Hematopoietic multipotent progenitor cell treated with erythropoietin and hydrocortisone succinate and interleukin-3 and kit ligand, for 17 days (in vitro differentiated cells): ENCODE measurements at regions not wholly inside any gene's neighbourhood (a gene's known extent, or its start where the extent isn't known, plus 50 kb on each side); places are given as distances from the start of the nearest gene placed in this dataset.

Source experiments
- DNase-seq: peaks from one replicate; pipeline ENCODE4 v3.0.0-alpha.2; 2015; ENCODE audit warnings: low spot score

- no peak for DNase-seq
Observed at GRCh38 chr7:106606120-106606519, 54.8 kb downstream of the CCDC71L start.

GRCh38 chr7:106604971-106605370 is 56.0 kb downstream of the CCDC71L start:
- DNase-seq, result no peak

GRCh38 chr7:106604303-106604924 is 56.5 kb downstream of the CCDC71L start:
- DNase-seq, result no peak

- no peak for DNase-seq
Observed at GRCh38 chr7:106603346-106603745, 57.6 kb downstream of the CCDC71L start.

- no peak for DNase-seq
Observed at GRCh38 chr7:106602062-106602461, 58.9 kb downstream of the CCDC71L start.

GRCh38 chr7:106600569-106601373 is 60.2 kb downstream of the CCDC71L start:
- no peak for DNase-seq

DNA sequence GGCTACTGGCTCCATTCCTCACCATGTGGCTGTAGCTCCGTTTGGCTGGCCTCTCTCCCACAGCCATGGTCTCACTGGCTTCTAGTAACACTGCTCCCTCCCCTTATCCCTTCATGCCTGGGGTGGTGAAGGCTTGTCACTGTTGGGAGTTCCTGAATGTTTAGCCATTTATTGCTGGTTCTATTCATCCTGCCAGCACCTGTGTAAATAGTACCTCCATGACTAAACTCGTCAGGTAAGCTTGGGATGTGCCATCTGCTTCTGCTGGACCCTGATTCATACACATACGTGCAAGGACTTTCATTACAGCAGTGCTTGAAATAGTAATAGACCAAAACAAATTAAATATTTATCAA is 61.6 kb downstream of the CCDC71L start:
- no peak for DNase-seq

DNA sequence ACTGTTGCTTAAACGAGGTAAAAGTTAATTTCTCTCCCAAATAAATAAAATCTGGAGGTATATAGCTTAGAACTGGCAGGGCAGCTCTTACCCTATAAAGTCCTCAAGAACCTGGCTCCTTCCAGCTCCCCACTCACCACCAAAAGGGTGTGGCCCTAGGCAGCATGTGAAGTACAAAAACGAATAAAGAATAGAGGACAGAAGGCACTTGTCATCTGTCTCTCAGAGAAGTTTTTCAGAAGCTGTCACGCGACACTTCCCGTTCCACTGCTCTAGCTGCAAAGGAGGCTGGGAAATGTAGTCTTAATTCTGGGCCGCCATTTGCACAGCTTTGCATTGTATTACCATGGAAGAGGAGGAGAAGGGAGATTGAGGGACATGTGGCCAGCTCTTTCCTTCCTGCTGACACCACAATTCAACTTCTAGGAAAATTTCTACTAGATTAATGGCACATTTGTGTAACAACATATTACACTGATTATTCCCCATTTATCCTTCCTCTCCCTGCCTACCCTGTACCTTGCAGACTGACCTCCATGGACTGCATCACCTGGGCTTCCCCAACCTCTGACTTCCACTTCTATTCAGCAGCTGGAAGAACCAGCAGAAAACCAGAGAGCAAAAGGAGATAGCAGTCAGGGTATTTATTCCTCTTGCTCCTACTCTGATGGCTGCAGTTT is 62.2 kb downstream of the CCDC71L start:
- peak; percentile 57 for DNase-seq

DNA sequence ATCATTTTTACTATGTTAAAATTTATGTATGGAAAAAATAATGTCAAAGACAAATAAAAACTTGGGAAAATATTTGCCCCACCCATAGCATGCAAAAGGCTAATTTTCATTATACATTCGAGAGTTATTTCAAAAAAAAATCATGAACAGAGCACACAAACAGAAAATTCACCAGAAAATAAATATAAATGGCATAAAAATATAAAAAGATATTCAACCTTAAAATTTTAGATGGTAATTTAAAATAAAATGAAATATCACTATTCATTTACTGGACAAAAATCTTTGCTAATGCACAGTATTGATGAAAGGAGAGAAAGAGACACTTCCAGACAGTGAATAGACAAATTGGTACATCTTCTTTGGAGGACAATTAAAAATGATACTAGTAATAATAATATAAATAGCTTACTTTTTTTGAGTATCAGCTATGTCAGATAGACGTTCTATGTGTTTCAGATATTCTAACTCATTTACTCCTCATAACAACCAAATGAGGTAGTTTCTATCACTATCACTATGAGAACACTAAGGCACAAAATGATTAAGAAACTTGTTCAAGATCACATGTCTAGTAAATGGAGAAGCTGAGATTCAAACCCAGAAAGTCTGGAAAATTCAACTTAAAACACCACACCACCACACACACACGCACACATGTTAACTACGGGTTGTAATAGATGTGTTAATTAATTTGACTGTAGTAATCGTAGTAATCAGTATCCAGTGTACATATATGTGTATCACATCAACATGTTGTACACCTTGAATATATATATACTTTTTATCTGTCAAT is 63.0 kb downstream of the CCDC71L start:
- DNase-seq, result no peak

GRCh38 chr7:106597014-106597413 is 63.9 kb downstream of the CCDC71L start:
- DNase-seq, result no peak

- DNase-seq, result no peak
Observed at GRCh38 chr7:106595922-106596321, 65.0 kb downstream of the CCDC71L start.

GRCh38 chr7:106593028-106593417 is 67.9 kb downstream of the CCDC71L start:
- no peak for DNase-seq

- no peak for DNase-seq
Observed at GRCh38 chr7:106592282-106593027, 68.5 kb downstream of the CCDC71L start.

DNA sequence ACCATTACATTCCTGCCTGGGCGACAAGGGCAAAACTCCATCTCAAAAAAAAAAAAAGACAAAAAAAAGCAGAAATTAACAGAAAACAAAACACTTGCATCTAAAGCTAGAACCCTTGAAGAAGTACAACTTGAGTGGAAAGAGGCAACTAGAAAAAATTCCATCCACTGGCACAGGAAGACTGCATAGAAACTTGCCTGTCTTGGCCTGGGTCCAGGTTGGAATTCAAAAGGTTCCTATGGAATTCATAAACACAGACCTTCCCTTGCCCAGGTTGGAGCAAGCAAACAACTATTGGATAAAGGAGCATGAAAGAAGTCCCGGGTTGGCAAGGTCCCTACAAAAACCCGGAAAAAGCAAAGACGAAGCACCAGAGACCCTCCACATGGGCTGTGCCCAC is 69.8 kb downstream of the CCDC71L start:
- no peak for DNase-seq

- DNase-seq, result no peak
Observed at GRCh38 chr7:106590209-106590816, 70.6 kb downstream of the CCDC71L start.

DNA sequence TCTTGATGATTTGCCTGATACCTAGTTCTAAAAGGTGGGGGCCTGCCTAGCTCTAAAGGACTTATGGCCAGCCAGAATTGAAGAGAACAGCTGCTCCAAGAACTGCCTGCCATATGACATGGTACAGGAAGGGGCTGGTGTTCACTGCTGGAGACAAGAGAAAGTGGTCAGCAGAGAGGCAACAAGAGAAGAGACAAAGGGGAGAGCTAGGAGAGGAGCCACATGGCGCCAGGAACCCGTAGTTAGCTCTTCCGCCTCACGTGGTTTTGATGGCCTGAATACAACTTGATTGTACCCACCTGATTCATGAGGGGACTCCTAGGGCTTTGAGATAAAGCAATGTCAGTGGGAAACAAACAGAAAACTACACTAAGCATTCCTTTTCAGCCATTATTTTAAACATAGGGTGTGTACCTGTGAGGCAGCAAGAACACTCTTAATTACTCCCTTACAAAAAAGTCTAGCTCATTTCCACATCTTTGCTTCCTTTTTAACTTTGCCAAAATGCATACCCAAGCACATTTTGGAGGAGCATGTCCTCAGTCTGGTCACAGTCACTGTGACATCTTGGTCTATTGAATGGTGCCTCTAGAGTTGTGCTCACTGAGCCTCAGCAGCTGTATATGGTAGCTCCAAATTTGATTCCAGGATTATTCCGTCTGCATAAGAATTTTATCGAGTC is 71.6 kb downstream of the CCDC71L start:
- DNase-seq, result no peak

- DNase-seq, result no peak
Observed at GRCh38 chr7:106588422-106589197, 72.3 kb downstream of the CCDC71L start.

DNA sequence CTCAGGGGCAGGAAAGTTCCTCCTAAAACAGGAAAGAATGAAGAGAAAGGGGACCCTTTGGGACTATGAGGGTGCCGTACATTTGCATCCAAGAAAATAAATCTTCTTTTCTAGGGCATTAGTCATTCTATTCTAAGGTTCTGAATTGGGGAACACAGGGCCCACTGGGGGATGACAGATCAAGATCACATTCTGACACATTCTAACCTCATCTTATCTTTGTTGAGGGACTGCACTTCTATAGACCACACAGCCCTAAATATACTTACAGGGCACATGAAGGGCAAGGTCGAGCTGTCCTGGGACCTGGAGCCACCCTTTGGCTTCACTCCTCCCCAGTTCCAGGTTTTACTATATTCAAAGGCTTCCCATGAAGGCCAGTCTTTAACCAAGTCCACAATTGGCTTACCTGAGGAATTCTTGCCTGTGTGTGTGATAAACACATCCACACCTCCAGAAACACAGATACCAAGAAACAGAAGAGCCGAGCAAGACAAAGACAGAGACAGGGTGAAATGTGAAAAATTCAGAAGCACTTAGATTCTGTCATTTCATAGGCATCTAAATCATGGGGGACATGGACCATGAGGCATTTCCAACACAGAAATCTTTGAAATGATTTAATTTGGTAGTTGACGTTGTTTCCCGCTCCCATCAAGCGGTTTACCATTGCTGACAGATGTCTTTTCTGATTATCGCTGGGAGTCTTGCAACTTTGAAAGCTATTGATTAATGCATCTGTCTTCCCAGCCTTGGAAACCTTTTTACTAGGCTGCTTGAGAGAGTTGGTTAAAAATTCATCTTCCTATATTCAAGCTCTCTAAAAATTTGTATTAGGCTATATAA is 75.8 kb downstream of the CCDC71L start:
- no peak for DNase-seq
